PC-3 (cell line): ENCODE measurements at regions not wholly inside any gene's neighbourhood (a gene's known extent, or its start where the extent isn't known, plus 50 kb on each side); places are given as distances from the start of the nearest gene placed in this dataset.

Experiments used
- EZH2 ChIP-seq: fragments of 300-600 bp; sonication (generic); IDR thresholded peaks from one replicate; pipeline ENCODE4 v1.6.1; 2017; ENCODE audit warnings: antibody characterized with exemption, mild to moderate bottlenecking, low read length; ENCODE audit not compliant: unreplicated experiment
- EZH2phosphoT487 ChIP-seq: fragments of 300-600 bp; sonication (generic); IDR thresholded peaks from 2 replicates; pipeline ENCODE4 v1.6.1; 2018; ENCODE audit warnings: mild to moderate bottlenecking, antibody characterized with exemption, low read length, borderline replicate concordance
- TF ChIP-seq, protein P1 (sequence below): fragments of 300-600 bp; sonication (generic); conservative IDR thresholded peaks from 2 replicates; pipeline ENCODE4 v1.5.1; 2017; ENCODE audit warnings: antibody characterized with exemption, low read depth, mild to moderate bottlenecking, low read length

DNA sequence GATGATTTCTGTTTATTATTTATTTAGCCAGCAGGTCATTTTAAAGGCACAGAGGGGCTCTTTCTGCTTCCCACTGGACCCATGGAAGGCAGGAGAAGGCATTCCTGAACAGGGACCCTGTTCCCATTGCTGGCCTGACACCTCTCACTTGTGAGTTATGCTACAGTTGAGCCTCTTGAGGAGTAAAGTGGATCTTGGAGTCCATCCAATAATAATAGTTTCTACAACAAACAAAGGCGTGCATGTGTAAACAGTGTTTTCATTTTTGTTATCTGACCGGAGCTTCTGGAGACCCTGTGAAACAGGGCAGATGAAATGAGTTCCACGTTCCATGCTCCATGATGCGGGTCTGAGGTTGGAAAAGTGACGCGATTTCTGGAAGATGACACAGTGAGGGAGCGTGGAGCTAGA is 127.3 kb upstream of the HABP2 start:
- TF ChIP-seq, protein P1, sequence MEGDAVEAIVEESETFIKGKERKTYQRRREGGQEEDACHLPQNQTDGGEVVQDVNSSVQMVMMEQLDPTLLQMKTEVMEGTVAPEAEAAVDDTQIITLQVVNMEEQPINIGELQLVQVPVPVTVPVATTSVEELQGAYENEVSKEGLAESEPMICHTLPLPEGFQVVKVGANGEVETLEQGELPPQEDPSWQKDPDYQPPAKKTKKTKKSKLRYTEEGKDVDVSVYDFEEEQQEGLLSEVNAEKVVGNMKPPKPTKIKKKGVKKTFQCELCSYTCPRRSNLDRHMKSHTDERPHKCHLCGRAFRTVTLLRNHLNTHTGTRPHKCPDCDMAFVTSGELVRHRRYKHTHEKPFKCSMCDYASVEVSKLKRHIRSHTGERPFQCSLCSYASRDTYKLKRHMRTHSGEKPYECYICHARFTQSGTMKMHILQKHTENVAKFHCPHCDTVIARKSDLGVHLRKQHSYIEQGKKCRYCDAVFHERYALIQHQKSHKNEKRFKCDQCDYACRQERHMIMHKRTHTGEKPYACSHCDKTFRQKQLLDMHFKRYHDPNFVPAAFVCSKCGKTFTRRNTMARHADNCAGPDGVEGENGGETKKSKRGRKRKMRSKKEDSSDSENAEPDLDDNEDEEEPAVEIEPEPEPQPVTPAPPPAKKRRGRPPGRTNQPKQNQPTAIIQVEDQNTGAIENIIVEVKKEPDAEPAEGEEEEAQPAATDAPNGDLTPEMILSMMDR, result no peak
- TF ChIP-seq EZH2, result no peak
- TF ChIP-seq EZH2phosphoT487, result no peak
